Erythroblast (primary cell): ENCODE measurements at regions not wholly inside any gene's neighbourhood (a gene's known extent, or its start where the extent isn't known, plus 50 kb on each side); places are given as distances from the start of the nearest gene placed in this dataset.

Experiments used
- GATA1 ChIP-seq: IDR thresholded peaks from 2 replicates; pipeline ENCODE4 v1.6.1; 2011; ENCODE audit warnings: low read depth, mild to moderate bottlenecking, control low read depth, low read length, moderate library complexity
- POLR2A ChIP-seq: IDR thresholded peaks from 2 replicates; pipeline ENCODE4 v1.6.1; 2011; ENCODE audit warnings: mild to moderate bottlenecking, low read length

DNA sequence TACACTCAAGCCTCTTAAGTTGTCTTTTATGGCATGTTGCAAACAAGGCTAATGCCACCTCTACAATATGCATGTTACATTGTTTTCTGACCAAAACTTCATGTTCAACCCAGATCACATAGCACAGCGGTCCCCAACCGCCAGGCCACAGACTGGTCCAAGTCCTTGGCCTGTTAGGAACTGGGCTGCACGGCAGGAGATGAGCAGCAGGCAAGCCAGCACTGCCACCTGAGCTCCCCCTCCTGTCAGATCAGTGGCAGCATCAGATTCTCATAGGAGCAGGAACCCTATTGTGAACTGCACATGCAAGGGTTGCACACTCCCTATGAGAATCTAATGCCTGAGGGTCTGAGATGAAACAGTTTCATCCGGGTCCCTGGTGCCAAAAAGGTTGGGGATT is 324.8 kb upstream of the CHAC2 start:
- no peak for TF ChIP-seq POLR2A
- TF ChIP-seq GATA1 = no peak
